ENCODE measurements at regions not wholly inside any gene's neighbourhood (a gene's known extent, or its start where the extent isn't known, plus 50 kb on each side); places are given as distances from the start of the nearest gene placed in this dataset.
"Not testable (repeated sequence)": the region's sequence is repeated elsewhere in the genome, so short reads cannot be mapped to it uniquely, and the experiment has no call there.

DNA sequence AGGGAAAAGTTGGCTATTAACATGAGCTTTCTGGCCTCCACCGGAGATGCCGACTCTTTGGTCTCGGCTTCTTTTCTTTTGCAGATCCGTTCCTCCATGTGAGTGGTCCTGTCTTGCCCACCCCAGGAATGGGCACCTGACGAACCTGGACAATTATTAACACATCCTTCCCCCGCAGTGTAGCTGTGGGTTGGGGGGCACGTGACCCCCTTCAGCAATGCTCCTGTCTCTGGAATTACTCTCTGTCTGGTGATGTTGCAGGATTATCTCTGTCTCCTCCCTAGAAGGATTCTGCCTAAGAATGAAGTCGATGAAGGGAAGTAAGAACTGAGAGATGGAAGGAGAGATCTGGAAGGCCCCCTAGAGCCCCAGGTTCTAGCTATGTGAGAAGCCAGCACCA is 115.2 kb upstream of the NPAS2 start:
- DNase-seq = no peak

DNA sequence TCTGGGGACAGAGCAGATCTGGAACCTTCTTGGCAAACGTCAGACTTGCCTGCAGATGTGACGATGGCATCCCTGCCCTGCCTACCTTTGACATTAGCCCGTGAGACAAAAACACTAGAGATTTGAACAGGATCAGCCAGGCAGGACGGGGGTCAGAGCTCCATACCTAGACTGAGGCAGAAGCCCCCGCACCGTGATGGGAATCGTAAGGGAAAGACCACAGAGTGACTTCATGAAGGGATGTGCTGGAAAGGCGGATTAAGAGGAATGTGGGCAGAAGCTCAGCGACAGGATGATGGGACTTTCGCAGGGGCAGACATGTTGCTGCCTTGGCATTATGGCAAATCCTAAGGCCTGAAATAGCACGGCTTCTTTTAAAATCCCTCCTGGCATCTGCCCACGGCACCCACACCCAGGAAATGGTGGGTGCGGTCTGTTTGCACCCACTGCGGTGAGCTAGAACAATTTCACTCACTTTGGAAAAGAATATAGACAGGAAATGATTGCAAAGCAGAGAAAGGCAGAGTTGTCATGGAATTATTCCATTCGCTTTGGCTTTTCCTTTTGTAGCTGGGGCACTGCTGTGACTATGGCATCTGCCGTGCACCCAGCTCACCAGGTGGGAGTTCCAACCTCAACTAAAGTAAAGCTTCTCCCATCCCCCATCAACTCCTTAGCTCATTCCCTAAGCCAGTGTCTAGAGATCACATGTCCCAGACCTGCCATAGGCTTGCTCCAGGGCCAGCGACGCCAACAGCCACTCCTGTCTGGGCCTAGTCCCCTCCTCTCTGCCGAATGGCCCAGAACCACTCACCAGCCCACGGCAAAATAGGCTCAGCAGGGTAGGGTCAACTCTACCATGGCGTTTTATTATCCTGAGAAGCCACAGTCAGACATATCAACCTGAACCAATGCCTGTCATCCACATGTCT is 112.7 kb upstream of the NPAS2 start:
- DNase-seq = no peak

DNA sequence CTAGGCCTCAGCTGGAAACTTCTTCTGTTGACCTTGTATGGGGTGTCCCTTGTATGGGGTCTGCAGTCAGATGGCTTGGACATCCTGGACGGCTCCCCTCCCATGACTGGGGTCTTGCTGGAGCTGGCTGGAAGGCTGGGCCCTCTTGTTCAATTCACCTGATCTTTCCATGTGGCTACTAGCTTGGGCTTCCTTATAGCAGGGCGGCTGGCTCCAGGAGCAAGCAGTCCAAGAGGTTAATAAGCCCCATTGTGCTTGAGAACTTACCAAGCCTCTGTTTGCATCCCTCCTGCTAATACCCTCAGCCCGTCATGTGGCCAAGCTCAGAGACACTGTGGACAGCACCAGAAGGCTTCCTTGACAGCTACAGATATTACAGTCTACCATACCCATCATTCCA is 111.6 kb upstream of the NPAS2 start:
- no peak for DNase-seq

DNA sequence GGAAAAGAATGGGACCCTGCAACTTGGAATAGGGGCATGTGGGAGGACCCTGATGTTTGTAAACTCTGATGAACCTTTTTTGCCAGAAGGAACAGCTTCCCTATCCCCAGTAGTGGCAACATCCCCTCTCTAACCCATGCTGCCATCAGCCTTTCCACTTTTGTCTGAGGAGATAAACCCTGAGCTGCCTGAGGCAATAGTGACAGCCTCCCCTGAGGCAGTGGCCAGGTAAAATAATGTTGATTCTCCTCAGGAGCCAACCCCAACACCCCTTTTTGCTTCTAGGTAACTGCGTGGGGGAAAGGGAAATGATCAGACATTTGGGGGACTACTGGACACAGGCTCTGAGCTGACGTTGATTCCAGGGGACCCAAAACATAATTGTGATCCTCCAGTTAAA is 106.8 kb upstream of the NPAS2 start:
- no peak for DNase-seq

DNA sequence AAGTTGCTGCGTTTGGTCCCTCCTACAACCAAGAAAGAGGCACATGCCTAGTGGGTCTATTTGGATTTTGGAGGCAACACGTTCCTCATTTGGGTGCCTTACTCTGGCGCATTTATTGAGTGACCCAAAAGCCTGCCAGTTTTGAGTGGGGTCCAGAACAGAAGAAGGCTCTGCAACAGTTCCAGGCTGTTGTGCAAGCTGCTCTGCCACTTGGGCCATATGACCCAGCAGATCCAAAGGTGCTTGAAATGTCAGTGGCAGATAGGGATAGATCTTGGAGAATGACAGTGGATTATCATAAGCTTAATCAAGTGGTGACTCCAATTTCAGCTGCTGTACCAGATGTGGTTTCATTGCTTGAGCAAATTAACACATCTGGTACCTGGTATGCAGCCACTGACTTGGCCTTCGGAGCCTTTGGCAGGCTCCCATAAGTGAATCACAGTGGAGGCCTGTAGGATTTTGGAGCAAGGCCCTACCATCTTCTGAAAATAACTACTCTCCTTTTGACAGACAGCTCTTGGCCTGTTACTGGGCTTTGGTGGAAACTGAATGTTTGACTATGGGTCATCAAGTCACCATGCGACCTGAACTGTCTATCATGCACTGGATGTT is 105.4 kb upstream of the NPAS2 start:
- not testable (repeated sequence) for DNase-seq

DNA sequence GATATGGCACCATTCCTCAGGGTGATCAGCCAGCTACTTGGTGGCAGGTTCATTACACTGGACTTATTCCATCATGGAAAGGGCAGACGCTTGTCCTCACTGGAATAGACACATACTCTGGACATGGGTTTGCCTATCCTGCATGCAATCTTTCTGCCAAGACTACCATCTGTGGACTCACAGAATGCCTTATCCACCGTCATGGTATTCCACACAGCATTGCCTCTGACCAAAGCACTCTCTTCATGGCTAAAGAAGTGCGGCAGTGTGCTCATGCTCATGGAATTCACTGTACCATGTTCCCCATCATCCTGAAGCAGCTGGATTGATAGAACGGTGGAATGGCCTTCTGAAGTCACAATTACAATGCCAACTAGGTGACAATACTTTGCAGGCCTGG is 104.1 kb upstream of the NPAS2 start:
- DNase-seq = not testable (repeated sequence)

DNA sequence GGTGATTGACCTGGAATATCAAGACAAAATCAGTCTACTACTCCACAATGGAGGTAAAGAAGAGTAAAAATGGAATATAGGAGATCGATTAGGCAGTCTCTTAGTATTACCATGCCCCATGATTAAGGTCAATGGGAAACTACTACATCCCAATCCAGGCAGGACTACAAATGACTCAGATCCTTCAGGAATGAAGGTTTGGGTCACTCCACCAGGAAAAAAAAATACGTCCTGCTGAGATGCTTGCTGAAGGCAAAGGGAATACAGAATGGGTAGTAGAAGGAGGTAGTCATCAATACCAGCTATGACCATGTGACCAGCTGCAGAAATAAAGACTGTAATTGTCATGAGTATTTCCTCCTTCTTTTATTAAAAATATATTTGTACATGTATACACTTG is 103.4 kb upstream of the NPAS2 start:
- DNase-seq = no peak

DNA sequence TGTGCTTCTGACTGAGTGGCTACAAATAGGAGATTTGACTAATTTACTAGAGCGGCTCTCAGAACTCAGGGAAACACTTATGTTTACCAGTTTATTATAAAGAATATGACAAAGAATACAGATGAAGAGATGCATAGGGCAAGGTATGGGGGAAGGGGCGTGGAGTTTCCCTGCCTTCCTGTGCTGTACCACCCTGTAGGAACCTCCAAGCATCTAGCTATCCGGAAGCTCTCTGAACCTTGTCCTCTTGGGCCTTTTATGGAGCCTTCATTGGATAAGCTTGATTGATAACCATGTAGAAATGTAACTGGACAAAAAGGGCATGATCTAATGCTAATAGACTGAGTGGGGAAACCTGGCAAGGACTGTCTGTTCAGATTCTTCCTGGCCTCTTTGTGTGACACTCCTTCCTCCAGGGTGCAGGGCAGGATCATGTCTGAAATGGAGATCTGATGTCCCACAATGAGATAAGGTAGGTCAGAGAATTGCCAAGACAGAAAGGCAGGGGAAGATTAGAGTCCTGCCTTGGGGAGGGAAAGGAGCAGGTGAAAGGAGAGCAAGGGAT is 101.8 kb upstream of the NPAS2 start:
- no peak for DNase-seq

DNA sequence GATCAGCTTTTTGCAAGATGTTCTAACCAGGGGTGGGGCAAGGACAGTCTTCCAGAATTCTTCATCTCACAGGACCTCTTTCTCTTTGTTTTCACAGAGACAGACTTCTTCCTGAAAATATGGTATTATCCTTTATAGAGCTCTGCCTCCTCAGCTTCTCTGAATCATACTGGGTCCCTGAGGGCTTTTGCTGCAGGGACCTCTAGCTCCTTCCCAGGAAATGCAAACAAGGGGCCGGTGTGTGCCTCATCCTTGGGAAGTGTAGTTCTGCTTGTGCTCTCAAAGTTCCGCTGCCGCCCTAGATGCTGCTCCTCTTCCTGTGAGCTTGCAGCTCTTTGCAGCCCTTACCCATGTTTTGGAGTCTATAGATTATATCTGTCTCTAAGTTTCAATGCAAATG is 99.5 kb upstream of the NPAS2 start:
- no peak for DNase-seq

DNA sequence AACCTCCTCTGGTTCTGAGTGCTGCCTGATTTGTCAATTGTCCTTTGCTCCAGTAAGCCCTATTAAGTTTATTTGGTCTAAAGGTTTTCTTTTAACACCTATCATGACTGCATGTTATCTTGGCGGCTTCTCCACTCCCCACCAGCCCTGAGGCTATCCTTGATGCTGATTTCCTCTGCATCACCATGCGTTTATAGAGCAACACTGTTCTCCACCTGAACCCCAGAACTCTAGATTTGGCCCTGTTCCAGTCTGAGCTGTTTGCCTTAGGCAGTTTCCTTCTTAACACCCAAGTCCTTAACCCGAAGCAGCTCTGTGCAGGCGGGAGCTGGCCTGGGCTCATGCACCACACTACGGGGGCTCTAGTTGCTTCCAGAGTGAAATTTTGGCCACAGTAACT is 98.2 kb upstream of the NPAS2 start:
- no peak for DNase-seq

DNA sequence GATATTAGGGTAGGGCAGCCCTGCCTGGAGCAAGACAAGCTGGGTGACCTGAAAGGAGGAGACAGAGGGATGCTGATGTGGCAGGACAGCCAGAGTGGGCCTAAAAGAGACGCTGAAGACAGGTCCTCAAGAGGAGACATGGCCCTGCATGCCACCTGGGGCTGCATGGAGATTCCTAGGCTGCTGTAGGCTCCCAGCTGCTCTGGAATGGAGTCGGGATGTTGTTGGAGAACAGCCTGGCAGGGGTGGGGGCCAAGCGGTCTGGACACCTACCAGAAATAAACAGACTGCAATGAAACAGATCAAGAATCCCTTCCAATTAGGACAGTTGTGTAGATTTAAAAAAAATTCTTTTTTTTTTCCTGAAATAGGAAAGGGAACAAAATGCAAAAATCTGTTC is 97.8 kb upstream of the NPAS2 start:
- no peak for DNase-seq

DNA sequence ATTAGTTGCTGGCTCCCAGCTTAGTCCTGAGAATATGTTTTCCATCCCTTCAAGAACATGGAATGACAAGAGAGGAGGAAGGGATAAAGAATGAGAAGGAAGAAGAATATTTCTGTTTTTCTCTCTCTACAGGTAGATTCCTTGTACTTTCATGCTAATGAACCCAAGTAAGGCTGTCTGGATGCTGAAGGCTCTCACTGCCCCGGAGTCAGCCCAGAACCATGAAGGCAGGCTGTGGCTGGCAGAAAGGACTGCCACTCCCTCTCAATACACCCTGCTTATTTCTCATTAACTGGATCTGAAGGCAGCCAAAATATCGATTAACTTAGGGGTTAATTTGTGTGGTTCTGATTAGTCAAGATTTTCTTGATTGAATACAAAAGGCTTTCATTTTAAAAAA is 93.1 kb upstream of the NPAS2 start:
- DNase-seq = no peak

DNA sequence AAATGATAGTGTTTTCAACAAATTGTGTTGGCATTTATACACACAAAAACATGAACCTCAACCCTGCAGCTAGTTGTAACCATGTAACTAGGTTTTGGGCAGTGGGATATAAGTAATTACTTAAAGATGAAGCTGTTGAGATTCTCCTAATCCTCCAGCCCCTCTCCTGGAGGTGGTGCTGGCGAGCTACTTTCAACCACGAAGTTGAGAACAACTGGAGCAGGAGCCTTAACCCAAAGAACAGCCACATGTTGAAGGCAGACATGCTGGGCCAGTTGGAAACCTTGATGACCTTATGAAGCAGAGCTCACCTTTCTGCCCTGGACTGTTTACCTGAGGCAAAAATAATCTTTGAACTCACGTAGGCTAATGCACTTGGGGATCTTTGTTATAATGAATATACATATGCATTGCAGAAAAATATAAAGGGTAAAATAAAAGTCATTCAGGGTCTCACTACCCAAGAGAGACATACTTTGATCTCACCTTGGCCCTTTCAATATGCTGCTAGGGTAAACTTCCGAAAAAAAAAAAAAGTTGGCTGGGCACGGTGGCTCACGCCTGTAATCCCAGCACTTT is 89.6 kb upstream of the NPAS2 start:
- DNase-seq = peak; percentile 33

DNA sequence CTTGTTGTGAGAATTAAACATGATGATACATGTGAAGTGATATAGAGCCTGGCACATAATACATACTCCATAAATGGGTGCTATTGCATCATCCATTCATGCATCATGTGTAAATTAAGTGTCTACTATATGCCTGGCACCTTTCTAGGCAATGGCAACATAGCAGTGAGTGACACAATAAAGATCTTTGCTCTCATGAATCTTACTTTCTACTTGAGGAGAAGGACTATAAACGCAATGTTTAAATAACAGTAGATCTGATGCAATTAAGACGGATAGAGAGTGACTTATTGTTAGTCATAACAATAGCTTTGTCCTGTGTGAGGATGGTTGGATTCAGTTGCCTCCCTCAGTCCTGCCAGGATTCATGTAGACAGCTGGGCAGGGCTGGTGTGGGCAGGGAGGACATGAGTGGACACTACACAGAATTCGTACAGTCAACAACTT is 88.4 kb upstream of the NPAS2 start:
- DNase-seq = no peak

DNA sequence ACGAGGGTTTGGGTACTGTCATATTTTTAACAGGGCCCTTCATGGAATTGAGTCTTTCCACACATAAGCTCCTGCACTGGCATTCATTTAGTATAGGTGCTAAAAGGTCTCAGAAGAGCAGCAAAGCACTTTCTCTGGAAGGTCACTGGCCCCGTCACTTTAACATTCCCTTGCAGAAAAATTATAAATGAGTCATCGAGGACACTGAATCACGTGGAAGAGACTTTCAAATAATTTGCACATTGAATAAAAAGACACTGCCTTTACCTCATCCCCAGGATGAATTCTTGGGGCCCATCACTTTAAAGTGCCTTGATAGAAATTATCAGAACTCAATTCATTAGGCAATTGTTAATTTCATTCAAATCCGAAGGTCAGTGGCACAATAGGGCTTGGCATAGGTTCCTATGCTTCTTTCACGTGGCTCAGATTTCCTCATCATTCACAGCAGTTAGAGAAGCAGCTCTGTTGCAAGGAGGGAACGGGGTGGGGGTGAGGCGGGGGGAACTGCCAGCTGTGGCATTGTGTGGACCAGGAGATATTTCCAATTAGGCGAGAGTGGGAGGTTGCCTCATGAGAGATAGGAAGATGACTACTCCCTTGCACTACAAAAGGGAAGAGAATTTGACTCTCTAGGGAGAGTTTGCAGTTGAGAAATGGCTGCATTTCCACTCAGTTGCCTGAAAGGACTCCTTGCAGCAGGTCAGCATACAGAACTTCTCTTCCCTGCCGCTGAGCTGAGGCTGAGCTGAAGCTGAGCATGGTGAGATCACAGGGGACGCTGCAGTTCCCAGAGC is 86.3 kb upstream of the NPAS2 start:
- DNase-seq = no peak

DNA sequence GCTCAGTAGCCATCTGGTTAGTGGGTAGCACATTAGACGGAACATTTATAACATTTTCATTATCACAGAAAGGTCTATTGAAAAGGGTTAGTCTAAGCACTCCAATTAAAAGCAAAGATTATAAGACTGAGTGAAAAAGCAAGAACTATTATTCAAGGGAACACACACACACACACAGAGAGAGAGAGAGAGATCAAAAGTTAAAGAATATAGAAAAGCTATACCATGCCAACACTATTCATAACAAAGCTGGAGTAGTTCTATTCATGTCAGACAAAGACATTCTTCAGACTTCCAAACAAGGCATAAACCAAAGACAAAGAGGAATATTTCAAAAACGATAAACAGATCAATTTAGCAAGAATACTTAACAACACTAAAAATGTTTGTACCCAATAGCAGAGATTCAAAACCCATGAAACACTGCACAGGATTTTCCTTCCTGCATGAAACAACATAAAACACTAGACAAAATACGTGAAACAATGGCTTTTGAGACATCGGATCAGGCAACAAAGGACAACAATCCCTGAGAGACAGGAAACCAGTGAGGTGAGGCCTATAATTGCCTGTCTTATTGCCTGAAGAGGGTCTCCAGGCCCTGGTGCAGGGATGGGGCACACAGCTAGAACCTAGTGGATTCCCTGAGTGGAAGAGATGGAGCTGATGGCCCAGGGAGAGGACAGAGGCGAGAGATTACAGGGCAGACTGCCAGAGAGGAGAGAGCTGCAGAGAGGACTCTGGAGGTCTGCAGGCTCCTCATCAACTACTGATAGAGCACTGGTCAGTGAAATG is 83.6 kb upstream of the NPAS2 start:
- no peak for DNase-seq

DNA sequence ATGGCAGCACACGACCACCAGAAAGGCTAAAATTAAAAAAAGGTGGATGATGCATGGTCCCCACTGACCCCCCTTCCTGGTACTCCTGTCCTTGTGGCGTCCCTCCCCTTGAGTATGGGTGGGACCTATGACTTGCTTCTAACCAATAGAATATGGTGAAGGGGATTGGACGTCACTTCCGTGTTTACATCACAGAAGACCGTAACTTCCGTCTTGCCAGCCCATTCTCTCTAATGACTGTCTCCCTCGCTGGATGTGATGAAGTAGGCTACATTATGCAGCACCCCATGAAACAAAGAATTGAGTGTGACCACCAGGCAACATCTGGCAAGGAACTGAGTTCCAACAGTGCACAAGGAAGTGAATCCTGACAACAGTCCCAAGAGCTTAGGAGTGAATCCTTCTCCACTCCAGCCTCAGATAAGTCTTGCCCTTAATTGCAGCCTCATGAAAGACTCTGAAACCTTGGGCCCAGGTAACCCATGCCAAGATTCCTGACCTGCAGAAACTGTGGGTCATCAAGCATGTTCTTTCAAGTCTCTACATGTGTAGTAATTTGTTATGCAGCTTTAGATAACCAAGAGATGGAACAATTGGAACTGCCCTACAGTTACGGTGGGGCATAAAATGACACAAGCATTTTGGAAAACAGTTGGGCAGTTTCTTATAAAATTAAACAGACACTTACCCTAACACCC is 80.1 kb upstream of the NPAS2 start:
- no peak for DNase-seq

DNA sequence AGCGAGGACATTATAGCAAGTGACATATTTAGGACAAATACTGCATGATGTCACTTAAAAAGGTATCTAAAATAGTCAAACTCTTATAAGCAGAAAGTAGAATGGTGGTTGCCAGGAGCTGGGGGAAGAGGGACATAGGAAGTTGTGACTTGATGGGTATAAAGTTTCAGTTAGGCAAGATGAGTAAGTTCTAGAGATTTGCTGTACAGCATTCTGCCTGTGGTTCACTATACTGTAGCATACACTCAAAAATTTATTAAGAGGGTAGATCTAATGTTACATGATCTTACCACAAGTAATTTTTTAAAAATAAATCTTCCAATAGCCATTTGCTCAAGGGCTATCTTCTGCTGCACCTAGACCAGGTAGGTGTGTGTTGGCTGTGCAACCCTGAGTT is 78.1 kb upstream of the NPAS2 start:
- no peak for DNase-seq

DNA sequence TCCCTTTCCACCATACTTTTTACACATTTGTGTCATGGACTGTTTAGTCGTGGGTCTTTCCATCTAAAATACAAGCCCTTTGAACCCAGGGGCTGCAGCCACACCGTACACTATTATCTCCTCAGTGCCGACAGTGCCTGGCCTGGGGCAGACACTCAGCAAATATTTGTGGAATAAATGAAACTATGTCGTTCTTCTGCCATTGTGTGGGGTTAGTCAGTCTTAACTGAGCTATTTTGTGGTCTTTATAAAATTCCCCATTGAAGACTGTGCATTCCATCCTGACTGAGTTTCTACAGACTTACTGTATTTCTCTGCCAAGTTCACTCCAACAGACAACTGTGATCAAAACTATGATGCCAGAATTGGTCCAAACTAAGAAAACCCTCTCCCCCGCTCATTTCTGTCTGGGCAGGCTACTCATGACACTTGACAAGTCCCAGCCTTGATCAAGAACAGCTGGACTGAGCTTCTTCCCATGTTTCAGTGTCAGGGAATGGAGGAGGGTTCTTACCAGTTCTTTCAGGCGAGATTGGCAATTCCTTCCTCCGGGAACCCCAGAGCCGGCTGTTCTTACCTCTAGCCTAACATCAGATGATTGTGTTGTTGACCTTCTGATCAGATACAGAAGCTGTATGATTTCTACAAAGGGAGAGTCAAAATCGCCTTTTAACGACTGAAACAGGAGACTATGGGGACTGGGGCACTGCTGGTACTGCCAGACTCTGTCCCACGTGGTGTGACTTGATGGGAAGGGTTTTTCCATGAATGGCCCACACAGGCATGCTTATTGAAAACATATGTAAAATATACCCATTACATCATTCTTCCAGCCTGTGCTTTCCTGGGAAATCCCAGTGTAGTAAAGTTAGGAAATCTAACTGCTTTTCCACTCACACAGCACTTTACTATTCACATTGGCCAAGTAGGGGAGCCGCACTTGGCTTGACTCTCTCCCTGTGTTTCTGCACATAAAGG is 77.4 kb upstream of the NPAS2 start:
- DNase-seq = no peak

DNA sequence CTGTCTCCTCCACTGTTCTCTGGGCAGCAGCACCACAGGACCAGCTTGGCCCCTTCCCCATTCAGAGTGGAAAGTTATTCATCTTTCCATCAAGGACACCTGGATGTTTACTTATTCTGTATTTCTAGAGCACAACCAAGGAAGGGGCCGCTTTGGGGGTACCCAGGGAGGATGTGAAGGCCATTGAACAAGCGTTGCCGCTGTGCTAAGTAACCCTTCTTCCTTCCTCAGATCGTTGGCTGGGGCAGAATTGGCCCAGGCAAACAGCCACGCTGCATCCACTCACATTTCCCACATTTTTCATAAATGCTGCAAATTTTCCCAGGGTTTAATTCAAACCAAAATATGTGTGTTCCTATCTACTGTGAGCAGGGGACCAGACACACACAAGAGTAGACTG is 76.2 kb upstream of the NPAS2 start:
- DNase-seq = no peak

Measured in activated CD4-positive, alpha-beta T cell treated with anti-CD3 and anti-CD28 coated beads, Interleukin-2, amount 50 U/mL, for 1 hour (primary cell).